ENCODE measurements at regions not wholly inside any gene's neighbourhood (a gene's known extent, or its start where the extent isn't known, plus 50 kb on each side); places are given as distances from the start of the nearest gene placed in this dataset.

DNA sequence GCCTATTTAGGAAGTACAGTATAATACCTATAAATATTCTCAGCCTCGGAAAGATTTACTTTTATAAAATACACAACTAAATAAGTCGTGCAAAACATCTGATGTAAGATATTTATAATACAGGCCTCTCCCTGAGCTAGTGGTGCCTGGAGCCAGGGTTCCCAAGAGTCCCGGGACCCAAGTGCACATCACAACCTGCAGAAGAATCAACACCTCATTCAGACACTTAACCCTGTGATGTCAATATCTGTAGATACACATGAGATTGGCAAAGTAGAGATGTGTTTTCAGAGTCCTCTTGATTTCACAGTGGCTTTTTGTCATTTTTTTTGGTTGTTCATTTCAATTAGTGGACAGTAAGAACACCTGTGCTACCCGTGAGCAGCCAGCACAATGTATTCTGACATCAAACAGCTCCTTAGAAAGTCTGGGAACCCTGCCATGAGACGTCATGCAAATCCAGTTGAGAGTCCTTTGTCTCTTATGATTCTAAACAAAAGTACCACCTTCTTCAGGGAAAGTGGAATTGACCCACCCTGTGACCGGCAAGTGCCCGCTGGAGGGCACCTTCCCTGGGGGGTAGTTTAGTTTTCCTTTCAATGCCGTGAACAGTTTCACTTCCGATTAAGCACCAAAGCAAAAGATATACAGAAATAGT lies 101.6 kb downstream of the DACT2 start:
- TF ChIP-seq, protein P1, sequence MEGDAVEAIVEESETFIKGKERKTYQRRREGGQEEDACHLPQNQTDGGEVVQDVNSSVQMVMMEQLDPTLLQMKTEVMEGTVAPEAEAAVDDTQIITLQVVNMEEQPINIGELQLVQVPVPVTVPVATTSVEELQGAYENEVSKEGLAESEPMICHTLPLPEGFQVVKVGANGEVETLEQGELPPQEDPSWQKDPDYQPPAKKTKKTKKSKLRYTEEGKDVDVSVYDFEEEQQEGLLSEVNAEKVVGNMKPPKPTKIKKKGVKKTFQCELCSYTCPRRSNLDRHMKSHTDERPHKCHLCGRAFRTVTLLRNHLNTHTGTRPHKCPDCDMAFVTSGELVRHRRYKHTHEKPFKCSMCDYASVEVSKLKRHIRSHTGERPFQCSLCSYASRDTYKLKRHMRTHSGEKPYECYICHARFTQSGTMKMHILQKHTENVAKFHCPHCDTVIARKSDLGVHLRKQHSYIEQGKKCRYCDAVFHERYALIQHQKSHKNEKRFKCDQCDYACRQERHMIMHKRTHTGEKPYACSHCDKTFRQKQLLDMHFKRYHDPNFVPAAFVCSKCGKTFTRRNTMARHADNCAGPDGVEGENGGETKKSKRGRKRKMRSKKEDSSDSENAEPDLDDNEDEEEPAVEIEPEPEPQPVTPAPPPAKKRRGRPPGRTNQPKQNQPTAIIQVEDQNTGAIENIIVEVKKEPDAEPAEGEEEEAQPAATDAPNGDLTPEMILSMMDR (conservative IDR thresholded peaks at IDR 0.05; ENCODE audit: control insufficient read depth, insufficient read depth, low read depth, low read length): no peak
- H3K4me3 ChIP-seq (ENCODE audit: control insufficient read depth, low read depth, low read length): no peak overlapping the region

DNA sequence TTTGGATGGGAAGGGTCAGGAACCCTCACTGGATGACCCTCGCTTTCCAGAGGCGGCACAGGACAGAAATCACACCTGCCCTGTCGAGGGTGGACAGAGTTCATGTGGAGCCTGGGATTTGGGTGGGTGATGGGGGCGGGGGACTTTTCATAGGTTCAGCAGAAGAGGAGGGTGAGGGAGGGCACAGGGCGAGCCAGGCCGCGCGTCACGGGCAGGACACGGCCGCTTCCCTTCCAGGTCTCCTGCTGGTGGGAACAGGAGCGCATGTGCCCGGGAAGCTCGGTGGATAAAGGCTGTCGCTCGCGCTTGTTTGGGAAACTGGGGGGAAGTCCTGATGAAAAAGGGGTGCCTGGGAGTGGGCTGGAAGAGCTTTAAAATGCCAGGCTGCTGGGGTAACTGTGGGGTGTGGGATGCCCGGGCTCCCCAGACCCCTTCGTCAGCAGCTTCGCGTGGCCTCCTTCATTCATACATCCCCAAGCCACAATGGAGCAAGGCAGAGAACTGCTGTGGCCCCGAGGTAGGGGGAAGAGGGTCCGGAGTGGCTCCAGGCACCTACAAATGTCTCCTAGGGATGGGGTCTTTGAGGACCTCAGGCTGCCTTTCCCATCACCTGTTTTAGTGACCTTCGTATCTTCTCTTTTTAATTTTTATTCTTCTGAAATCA lies 102.2 kb downstream of the DACT2 start:
- DNase-seq (ENCODE audit: low read depth): no peak
- TF ChIP-seq, protein P1 (conservative IDR thresholded peaks at IDR 0.05; ENCODE audit: control insufficient read depth, insufficient read depth, low read depth, low read length): no peak
- no peak overlapping the region for H3K4me3 ChIP-seq (ENCODE audit: control insufficient read depth, low read depth, low read length)

More for the DNA sequence above, 101.6 kb downstream of the DACT2 start:
- no peak for DNase-seq (ENCODE audit: low read depth)

DNA sequence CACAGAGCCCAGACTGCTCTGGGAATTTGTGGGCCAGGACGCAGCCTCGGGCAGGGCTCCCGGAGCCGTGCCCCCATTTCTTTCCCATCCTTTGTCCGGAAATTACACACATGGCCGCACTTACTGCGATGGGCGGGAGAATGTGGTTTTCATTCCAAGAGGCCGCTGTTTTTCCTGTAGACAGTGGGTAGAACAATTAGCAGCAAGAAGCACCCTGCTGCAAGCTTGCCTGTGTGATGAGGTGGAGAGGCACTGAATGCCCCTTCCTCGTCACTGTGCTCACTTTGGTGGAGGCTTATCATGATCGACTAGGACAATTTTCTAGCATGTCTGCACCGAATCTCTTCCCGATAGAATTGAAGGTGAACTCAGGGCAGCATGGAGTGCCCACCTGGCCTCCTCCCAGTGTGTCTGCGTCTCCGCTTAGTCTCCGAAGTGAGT lies 102.8 kb downstream of the DACT2 start:
- no peak overlapping the region for H3K4me3 ChIP-seq (ENCODE audit: control insufficient read depth, low read depth, low read length)
- TF ChIP-seq, protein P1 (conservative IDR thresholded peaks at IDR 0.05; ENCODE audit: control insufficient read depth, insufficient read depth, low read depth, low read length): no peak
- DNase-seq (ENCODE audit: low read depth): no peak

DNA sequence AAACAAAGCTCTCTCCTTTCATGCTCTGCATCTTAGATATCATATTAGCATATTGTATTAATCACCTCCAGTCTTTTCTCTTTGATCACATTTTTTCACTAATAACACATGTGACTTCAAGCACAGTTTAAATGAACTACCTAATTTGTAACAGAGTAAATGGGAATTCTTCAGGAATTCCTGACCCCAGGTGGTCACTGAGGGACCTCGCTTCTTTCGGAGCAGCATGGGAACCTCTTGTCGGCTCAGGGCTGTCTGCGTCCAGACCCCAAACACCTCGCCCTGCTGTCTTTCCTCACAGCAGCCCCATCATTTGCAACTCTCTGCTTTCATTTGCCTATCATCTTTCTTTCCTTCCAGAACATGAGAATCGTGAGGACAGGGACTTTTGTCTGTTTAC lies 103.5 kb downstream of the DACT2 start:
- DNase-seq (ENCODE audit: low read depth): no peak
- no peak overlapping the region for H3K4me3 ChIP-seq (ENCODE audit: control insufficient read depth, low read depth, low read length)
- TF ChIP-seq, protein P1 (conservative IDR thresholded peaks at IDR 0.05; ENCODE audit: control insufficient read depth, insufficient read depth, low read depth, low read length): no peak

DNA sequence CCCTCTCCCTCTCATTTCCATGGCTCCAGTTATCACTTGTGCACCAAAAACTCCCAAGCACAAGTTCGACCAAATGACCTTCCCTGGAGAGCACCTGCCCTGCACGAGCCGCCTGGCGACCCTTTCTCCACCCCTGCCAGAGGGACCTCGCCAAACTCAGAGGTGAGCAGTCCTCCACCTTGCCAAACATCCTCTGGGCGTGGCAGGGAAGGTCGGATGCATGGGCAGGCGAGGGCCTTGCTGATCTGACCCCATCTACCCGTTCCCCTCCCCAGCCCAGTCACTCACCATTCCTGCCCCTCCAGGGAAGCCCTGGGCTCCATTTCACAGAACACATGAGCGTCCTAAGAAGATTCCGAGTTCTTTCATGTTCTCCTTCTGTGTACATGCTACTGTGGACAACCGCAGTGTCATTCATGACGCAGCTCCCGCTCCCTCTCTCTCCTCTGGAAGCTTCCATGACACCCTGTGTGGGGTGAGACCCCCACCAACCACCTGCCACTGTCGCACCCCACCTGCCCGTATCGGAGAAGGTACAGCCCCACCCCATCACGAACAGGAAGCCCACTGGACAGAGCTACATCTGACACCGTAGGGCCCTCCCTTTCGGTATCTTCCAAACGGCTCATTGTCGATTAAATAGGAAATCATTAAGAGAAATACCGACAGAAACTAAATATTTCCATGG lies 104.3 kb downstream of the DACT2 start:
- no peak overlapping the region for H3K4me3 ChIP-seq (ENCODE audit: control insufficient read depth, low read depth, low read length)
- TF ChIP-seq, protein P1 (conservative IDR thresholded peaks at IDR 0.05; ENCODE audit: control insufficient read depth, insufficient read depth, low read depth, low read length): no peak
- no peak for DNase-seq (ENCODE audit: low read depth)

DNA sequence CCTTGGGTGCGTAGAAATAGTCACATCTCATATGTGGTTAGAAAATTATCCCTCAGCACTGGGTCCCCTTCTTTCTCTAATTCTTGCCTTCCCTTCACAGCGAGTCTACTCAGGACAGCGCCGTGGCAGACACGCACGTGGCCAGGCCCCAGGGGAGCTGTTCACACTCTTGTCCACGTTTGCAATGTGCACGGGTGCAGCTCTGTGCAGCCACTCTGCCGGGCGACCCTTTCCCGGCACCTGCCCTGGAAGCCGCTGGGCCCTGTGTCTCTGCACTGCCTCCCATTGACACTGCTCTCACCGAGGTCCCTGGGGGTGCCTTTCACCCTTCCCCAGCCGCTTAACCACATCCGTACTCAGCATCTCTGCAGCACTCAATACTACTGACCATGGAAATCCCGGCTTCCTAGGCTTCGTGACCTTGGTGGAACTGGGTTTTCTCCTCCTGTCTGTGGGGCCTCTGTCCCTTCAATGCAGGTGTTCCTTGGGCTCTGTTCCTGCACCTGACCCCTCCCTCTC lies 104.9 kb downstream of the DACT2 start:
- no peak for DNase-seq (ENCODE audit: low read depth)
- no peak overlapping the region for H3K4me3 ChIP-seq (ENCODE audit: control insufficient read depth, low read depth, low read length)
- TF ChIP-seq, protein P1 (conservative IDR thresholded peaks at IDR 0.05; ENCODE audit: control insufficient read depth, insufficient read depth, low read depth, low read length): no peak

Data from fibroblast of mammary gland (primary cell).